Fibroblast of peridontal ligament (primary cell): ENCODE measurements at regions not wholly inside any gene's neighbourhood (a gene's known extent, or its start where the extent isn't known, plus 50 kb on each side); places are given as distances from the start of the nearest gene placed in this dataset.
"Not testable (repeated sequence)": the region's sequence is repeated elsewhere in the genome, so short reads cannot be mapped to it uniquely, and the experiment has no call there.

Experiments
- DNase-seq: peaks from one replicate; pipeline ENCODE4 v3.0.0-alpha.2; 2010; ENCODE audit errors: extremely low read depth

DNA sequence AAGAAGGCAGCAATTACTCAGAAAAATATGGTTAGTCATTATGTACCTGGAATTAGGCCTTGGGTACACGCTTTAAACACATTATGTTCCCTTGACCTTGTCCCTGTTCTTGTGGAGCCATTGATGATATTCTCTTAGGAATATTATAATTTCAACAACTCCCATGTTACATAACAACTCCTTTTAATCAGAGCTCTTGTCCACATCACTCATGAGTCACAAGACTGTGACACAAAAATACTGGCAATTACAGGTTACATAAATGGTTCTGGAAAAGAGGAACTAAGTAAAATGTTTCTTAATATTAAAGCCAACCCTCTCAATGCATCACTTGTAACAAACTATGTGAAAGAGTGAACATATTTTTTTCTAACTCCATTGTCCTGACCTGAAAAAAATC is 143.8 kb upstream of the PCLO start:
- DNase-seq, result no peak

DNA sequence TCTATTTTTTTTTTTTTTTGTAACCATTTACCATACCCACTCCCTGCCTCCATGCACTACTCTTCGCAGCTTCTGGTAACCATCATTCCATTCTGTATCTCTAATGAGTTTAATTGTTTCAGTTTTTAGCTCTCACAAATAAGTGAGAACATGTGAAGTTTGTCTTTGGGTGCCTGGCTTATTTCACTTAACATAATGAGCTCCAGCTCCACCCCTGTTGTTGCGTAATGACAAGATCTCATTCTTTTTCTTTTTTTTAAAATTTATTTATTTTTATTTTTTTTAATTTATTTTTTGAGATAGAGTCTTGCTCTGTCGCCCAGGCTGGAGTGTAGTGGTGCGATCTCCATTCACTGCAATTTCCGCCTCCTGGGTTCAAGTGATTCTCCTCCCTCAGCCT is 142.3 kb upstream of the PCLO start:
- DNase-seq, result no peak

DNA sequence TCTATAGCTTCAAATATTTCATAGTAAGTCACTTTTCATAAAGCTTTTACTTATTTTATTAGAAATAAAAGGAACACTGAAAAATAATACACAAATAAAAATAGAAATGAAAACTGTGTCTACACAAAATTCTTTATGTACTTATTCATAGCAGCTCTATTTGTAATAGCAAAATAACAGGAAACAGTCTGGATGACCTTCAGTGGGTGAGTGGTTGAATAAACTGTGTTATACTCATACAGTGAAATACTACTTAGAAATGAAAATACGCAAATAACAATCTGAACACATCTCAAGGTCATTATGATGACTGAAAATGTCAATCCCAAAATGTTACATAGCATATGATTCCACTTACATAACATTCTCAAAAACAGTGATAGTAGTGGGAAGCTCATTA is 138.7 kb upstream of the PCLO start:
- no peak for DNase-seq

DNA sequence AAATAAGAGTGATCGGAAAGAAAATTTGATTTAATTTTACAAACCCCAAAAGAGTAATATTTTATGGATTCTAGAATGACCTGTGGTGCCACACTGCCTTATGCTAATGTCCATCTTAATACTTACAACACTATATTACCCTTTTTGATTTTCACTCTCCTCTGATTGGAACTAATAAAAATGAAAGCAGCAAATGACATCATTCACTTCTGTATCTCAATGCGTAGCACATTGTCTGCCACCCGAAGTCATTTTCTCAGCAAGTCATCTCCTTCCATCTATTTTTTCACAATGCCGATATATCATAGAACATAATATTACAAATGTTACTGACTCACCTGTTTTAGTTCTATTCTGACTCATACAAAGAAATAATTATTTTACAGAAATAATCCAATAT is 127.5 kb upstream of the PCLO start:
- no peak for DNase-seq

DNA sequence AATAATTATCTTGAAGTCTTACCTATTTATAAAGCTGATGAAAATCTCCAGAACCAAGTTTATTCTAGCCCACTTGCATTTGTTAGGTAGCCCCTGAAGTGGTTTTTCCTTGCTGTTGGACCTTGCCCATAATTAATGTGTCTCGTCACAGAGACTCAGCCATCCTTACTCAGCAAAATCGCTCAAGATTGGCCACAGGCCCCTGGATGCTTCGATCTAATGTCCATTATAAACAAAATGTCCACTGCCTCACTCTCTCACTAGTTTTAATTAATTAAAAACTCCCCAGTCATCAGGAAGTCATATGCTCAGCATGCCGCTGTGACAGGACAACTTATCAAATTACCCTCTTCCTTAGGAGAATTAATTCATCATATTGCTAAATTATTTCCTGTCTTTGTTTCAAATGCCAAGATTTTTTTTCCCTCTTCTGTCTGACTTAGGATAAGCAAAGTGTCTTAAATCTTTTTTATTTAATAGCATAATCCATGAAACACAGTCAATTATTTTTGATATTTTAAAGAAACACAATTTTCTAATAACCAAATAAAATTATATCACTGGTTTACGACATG is 126.8 kb upstream of the PCLO start:
- no peak for DNase-seq

DNA sequence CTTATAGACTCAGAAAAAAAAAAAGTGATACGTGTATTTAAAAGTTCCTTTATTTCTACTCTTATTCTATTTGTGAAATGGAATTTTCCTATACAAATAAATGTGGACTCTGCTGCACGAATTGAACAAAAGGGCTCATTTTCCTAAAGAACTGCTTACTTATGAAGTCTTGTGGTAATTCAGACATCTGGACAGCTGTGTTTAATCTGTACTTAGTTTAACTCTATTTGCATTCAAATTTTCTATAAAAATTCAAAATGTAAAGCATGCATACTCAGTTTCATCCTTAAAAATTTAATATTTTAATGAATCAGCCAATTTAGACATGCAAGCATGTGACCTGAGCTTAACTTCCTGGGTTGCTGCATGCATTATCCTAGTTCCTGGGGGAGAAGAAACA is 118.0 kb upstream of the PCLO start:
- no peak for DNase-seq

DNA sequence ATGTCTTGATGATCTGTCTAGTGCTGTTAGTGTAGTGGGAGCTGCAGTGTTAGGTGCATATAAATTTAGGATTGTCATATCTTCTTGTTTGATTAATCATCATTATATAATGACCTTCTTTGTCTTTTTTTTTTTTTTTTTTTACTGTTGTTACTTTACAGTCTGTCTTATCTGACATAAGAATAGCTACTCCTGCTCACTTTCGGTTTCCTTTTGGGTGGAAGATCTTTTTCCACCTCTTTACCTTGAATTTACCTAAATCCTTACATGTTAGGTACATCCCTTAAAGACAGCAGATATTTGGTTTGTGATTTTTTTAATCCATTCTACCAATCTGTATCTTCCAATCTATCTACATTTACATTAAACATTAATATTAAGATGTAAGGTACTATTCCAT is 113.6 kb upstream of the PCLO start:
- no peak for DNase-seq

DNA sequence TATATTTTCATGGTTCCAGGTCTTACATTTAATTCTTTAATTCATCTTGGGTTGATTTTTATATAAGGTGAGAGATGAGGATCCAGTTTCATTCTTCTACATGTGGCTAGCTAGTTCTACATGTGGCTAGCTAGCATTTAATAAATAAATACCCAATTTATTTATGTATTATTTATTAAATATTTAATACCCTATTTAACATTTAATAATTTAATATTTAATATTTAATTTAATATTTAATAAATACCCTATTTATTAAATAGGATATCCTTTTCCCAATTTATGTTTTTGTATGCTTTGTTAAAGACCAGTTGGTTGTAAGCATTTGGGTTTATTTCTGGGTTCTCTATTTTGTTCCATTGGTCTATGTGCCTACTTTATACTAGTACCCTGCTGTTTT is 111.0 kb upstream of the PCLO start:
- DNase-seq, result no peak

DNA sequence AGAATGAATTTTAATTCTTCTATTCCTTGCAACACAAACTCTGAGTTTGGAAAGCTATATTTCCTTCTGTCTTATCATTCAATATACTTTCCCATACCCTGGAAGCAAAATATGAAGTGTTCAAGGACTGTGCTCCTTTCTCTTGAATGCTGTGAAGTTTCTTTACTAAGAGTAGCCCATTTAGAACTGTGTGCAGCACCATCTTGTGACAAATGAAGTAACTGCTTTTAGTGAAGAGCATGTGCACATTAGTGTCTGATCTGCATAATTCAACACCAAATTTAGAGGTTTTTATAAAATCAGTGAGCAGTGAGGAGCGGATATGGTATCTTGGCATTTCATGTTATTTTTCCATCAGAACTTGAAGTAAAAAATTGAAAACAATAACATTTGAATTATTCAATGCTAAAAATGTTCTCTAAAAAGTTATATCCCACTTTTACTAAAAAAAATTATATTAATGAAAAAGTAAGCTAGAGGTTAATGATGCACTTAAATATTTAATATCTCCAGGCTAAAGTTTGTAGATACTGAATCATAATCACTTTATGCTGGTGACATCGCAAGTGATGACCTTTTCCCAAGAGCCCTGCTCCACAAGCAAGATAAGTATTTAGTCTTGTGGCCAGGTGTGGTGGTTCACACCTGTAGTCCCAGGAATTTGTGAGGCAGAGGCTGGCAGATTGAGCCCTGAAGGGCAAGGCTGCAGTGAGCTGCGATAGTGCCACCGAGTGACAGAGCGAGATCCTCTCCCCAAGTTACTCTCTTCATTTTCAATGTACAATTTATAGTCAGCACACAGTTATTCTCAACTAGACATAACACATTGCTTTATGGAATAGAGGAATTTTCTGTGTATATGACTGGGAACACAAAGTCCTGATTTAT is 108.8 kb upstream of the PCLO start:
- peak; percentile 52 for DNase-seq

DNA sequence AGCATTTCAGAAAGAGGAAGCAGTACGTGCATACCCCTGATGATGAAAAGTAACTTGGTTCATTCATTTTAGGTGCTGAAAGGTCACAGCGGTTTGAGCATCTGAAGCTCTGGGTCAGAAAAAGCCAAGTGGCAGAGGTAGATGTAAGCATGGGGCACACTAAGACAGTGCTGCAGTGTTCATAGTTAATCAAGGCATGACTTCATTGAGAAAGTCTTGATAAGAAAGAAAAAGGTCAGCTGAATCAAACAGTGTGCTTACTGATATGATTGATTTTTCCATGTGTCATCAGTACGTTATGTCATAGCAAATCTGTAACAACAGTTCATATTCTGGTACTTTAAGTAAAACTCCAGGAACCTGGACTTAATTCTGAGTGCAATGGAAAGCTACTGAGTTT is 107.7 kb upstream of the PCLO start:
- DNase-seq, result no peak

DNA sequence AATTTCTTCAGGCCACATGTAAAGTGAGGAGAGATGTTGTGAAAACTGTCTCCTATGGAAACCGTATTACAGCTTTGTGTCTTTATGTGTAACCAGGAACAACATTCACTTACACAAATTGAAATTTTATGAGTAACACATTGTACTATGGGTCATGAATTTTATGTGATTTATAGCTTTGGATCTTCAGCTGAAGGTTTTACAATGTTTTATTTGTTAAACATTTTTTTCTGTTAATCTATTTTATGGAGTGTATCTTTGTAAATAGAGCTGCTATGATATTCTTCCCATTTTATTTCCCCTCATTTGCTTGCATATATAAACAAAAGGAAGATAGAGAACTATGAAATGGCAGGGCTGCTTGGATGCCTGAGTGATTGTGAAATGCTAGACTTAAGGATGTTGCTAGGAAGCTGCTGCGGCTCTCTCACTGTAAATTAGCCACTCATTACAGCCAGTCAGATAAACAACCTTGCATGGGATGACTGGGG is 104.5 kb upstream of the PCLO start:
- DNase-seq, result peak; percentile 6

DNA sequence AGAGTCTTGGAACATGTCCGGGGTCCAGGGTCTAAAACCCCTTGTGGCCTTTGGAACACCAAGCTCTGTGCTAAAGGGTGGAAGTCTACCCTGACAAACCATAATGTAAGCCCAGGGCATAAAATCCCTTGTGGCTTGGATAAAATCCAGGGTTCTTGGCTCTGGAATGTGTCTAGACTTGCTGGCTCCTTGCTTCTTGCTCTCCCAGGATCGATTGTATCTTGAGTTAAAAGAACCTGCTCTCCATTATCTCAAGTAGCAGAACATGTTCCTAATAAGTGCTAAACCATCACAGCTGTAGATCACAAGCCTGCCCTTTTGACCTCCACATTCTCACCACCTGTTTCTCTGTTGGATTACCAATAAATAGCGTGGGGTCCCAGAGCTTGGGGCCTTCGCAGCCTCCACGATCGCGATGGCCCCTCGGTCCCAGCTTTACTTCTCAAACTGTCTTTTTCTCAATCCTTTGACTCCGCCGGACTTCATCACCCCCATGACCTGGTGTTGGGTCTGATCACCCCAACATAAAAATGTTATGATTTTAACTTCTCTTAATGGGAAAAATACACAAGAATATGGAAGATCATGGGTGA is 100.9 kb upstream of the PCLO start:
- DNase-seq, result not testable (repeated sequence)

DNA sequence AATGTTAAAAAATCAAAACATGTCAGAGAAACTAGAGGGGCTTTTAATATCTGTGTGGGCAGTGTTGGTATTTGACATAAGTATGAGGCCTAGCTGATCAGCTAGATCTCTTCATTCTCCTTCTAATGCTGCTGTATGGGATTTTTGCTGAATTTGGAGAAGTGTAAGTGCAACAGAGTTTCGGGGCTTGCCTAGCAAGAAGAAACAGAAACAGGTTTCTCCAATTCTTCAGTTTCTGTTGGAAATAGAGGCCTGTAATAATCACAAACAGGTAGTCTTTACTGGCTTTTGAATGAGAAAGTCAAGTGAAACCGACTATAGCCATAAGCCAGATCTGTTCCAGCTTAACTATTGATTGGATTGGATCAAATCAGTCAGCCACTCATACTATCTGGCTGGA is 96.4 kb upstream of the PCLO start:
- no peak for DNase-seq

DNA sequence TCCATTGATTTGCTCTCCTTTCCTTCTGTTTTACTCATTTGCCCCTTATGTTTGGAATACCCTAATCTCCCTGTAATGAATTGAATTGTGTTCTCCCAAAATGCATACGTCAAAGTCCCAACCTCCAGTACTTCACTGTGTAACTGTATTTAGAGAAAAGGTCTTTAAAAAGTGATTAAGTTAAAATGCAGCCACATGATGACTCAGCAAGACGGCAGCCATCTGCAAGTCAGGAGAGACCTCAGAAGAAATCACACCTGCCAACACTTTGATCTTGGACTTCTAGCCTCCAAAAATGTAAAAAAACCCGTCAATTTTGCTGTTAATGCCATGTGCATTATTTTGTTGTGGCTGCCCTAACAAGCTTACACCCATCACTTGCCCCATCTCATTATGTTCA is 85.3 kb upstream of the PCLO start:
- DNase-seq, result no peak

DNA sequence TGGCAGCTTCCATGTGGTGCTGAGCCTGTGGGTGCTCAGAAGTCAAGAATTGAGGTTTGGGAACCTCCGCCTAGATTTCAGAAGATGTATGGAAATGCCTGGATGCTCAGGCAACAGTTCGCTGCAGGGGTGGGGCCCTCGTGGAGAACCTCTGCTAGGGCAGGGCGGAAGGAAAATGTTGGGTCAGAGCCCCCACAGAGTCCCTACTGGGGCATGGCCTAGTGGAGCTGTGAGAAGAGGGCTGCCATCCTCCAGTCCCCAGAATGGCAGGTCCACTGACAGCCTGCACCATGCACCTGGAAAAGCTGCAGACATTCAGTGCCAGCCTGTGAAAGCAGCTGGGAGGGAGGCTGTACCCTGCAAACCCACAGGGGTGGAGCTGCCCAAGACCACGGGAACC is 56.5 kb upstream of the PCLO start:
- not testable (repeated sequence) for DNase-seq

DNA sequence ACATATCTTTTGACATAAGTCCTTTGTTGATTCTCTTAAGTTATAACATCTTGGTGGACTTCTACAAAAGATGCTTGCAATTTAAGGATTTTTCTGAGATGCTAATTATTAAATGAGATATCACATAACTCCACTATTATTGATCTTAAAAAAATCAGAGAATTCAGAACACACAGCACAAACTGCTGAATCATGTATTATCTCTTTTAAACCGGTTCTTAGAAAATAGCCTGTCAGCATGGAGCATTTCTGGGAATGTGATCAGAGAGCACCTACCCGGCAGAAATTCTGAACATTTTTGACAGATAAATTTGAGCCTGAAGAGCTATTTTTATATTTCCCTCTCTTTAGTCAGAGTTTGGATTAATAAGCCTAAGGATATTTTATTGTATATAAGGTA is 50.2 kb upstream of the PCLO start:
- no peak for DNase-seq
